HG03354 (cell line): ENCODE measurements at regions not wholly inside any gene's neighbourhood (a gene's known extent, or its start where the extent isn't known, plus 50 kb on each side); places are given as distances from the start of the nearest gene placed in this dataset.
A peak's percentile ranks its signal among the peaks of the same experiment; 100 is the strongest.

Experiments
- ATAC-seq: cut with Tn5 transposase; IDR thresholded peaks from one replicate; pipeline ENCODE4 v1.9.1; 2021; ENCODE audit warnings: mild to moderate bottlenecking; ENCODE audit not compliant: unreplicated experiment, poor library complexity, severe bottlenecking

DNA sequence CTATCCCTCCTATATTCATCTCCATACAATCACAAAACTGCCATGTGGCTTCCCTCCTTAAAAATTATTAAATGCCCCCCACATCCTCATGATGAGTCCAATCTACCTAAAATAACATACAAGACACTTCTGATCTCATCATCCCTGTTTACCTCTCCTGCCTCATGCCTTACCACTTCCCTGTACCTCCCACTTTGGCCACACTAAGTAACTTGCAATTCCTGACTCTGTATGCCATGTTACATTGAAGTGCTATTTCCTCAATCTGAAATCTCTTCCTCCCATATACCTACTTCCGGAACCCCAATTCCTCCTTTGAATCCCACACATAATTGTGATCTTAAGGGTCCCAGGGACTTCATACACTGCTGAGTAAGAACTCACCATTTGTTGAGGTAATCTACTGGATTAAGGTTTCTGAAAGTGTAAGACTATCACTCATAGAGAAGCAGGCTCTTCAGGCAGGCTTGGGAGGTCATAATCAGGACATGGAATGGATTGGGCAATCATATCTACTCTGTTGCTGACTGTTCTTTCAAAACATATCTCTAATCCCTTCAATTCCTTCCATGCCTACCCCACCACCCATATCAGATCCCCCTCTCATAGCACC is 117.6 kb upstream of the PLEKHG7 start:
- no peak for ATAC-seq

- no peak for ATAC-seq
Measured at GRCh38 chr12:92583910-92584309, 118.9 kb upstream of the PLEKHG7 start.

DNA sequence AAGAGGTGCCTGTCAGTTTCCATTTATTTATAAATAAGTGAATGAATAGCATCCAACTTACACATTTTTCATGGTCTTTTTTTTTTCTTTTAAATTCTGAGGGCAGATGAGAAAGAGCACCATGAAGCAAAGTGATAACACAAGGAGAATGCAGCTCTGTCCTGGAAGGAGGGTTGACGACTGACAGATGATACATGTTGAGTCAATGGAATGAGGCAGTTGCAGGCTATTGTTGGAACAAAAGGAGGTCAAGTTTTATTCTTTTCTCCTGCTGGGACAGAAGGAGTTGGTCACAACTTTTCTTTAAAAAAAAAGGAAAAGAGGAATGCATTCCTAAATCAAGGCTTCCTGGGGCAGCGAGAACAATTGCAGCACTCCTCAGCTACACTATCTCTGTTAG is 119.9 kb upstream of the PLEKHG7 start:
- no peak for ATAC-seq

DNA sequence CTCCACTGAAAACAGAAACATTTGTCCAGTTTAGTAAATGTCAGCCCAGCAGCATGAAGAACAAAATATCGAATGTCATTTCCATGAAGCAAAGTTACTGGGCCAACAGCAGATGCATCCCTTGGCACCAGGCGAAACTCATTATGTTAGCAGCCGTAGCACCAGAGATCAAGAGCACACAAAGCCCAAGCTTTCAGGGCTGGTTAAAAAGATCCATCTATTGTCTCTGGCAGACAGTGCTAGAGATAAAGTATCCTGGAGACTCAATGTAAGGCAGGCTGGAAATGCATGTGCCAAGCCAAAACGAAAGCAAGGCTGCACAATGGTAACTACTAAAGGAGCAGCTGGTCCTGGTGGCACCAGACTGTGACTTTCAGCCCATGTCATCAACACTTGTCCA is 120.3 kb upstream of the PLEKHG7 start:
- ATAC-seq: no peak

DNA sequence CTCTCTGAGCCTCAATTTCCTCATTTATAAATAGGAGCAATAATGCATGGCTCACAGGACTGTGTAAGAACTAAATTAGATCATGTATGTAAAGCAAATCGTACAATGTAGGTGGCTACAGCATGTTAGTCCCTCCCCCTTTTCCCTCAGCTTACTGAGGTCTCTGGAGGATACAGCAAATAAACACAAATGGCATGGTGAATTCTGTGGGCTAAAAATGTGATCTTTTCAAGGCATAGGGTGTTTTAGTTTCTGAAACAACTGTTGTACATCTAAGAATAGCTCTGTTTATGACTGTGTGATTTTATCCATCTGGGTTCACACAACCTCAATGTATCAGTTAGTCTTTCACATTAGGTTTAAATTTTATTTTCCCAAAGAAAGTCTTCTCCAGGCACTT is 121.2 kb upstream of the PLEKHG7 start:
- ATAC-seq: no peak

GRCh38 chr12:92574911-92575570 is 127.7 kb upstream of the PLEKHG7 start:
- ATAC-seq: no peak

DNA sequence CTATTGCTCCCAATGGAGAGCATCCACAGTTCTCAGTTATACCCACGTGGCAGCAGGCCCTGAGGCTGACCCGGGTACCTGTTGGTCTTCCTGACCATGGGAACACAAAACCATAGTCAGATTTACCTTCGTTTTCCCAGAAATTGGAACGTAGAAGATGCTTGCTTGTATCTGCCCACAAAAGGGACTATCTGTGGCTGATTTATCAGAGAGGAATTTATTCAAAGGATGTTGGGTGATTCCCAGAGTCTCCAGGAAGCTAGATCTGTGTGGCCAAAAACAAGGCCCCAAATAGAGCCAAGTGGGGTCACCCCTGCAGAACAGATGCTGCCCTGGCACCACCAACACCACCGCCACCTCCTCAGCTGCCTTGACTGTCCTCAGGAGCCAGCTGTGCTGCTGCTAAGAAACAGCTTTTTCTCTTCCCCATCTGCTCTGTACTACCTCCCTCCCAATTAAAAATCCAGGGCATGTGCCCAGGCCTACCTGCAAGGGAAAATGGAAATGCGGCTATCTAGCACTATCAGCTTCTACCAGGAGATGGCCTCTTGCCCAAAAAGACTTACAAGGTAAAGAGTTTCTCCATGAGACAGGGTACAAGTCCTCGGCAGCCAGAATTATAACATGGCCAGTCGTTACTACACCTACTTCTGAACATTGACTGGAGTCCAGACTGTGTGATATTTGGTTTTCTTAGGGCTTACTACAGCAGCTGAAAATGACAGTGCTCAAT is 128.6 kb upstream of the PLEKHG7 start:
- no peak for ATAC-seq

GRCh38 chr12:92573104-92573503 is 129.7 kb upstream of the PLEKHG7 start:
- no peak for ATAC-seq

DNA sequence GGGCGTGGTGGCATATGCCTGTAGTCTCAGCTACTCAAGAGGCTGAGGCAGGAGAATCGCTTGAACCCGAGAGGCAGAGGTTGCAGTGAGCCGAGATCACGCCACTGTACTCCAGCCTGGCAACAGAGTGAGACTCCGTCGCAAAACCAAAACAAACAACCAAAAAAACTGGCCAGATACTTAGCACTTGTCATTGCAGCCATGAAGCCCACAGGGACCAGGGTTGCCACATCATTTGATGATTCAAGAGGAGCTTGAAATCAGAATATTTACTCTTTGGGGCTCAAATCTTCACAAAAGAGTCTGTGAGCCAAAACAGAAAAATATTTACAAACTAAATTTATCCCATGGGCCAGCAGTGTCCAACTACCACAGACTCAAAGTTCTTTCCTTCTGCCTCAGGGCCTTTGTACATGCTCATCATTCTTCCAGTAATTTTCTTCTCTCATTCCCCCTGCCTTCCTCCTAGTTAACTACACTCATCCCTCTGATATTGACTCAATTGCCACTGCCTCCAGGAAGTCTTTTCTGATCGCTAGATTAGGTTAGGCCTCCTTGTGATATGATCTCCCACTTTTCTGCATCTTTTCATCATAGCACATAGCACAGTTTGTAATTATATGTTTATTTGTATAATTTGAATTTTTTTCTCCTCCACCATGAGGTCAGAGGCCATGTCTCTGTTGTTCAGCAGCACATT is 130.8 kb upstream of the PLEKHG7 start:
- ATAC-seq: no peak

- no peak for ATAC-seq
Measured at GRCh38 chr12:92571169-92571568, 131.6 kb upstream of the PLEKHG7 start.

DNA sequence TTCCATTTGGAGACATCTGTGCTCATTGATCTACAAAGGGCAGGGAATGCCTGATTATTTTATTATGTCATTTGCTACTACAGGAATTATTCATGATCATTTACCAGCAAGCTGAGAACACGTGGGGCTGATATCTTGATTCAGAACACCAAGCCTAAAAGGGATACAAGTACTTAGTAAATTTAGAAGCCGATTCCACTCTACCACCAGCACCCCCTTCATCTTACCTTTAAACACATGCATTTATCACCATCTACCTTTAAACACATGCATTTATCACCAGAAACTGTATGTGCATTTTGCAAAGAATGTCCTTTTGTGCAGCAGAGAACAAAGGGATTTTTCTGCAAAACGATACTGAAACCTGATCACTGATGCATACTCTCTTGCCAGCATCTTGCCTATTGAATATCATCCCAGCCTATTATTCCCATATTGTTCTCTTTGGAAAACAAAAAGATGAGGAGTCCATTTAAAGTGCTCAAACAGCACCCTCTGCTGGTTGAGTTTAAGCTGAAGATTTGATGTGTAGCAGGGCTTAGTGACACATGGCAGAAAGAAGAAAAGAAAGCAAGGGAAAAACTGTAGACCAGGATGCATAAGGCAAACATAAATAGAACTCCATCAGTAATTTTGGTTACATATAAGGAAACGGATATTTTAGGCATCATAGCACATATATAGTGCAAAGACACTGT is 132.6 kb upstream of the PLEKHG7 start:
- ATAC-seq: peak; percentile 96

- no peak for ATAC-seq
Measured at GRCh38 chr12:92568691-92569090, 134.1 kb upstream of the PLEKHG7 start.

GRCh38 chr12:92566448-92567019 is 136.3 kb upstream of the PLEKHG7 start:
- no peak for ATAC-seq

DNA sequence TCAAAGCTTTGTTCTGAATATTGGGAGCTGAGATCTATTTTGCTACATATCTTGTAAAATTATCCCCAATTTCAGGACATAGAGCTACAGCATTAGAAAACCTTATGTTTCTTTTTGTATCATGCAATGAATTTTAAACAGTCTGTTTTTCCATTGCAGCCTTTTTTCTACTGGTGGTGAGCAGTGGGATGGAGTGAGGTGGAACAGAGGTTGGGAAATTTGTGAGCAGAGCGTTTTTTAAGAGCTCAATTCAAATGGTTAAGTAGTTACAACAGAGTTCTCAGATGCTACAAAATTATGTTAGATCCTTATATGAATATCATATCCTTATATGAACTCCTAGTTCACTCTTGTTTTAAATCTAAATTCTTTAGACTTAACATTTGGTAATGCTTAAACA is 139.0 kb upstream of the PLEKHG7 start:
- ATAC-seq: no peak

- no peak for ATAC-seq
Measured at GRCh38 chr12:92562063-92562734, 140.6 kb upstream of the PLEKHG7 start.

- no peak for ATAC-seq
Measured at GRCh38 chr12:92561543-92561899, 141.3 kb upstream of the PLEKHG7 start.

DNA sequence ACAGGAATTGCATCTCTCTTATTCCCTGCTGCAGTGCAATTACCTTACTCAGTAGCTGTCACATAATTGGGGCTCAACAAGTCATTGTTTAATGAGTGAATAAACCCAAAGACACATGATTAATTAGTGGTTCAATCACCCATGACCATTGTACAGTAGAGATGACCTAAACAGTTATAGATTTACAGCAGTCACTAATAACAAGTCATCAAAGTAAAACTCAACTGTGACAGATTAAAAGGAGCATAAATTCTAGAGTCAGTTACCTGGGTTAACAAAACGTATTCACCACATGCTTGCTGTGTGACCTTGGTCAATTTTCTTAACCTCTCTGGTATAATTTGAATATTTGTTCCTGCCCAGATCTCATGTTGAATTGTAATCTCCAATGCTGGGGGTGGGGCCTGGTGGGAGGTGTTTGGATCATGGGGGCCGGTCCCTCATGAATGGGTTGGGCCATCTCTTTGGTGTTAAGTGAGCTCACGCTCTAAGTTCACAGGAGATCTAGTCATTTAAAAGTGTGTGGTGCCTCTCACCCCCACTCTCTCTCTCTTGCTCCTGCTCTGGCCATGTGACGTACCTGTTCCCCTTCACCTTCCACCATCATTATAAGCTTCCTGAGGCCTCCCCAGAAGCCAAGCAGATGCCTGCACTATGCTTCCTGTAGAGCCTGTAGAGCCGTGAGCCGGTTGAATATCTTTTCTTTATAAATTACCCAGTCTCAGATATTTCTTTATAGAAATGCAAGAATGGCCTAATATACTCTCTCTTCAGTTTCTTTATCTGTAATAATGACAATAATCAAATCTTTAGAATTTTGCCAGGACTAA is 141.9 kb upstream of the PLEKHG7 start:
- no peak for ATAC-seq

- ATAC-seq: no peak
Measured at GRCh38 chr12:92558806-92559205, 144.0 kb upstream of the PLEKHG7 start.
